GM21390 (cell line): ENCODE measurements at regions not wholly inside any gene's neighbourhood (a gene's known extent, or its start where the extent isn't known, plus 50 kb on each side); places are given as distances from the start of the nearest gene placed in this dataset.
"Not testable (repeated sequence)": the region's sequence is repeated elsewhere in the genome, so short reads cannot be mapped to it uniquely, and the experiment has no call there.

ENCODE experiments used
- ATAC-seq: cut with Tn5 transposase; IDR thresholded peaks from one replicate; pipeline ENCODE4 v1.9.1; 2021; ENCODE audit not compliant: unreplicated experiment

DNA sequence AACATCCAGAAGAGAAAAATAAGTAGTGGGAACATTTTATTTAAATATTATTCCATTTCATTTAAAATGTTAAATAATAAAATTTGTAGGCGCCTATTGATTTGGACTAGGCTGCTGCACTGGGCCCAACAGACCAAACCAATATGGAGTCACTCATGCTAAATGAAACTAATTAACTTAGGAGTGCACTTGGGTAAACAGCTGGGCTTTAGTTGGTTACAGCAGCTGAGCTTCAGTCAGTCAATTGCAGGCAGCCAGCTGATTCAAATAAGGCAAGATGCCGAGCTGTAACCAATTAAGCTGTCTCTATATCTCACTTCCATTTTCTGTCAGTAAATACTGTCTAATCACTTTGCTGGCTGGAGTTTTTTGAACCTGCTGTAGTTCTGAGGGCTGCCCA lies 102.1 kb upstream of the WDR11 start:
- ATAC-seq: no peak

GRCh38 chr10:120749856-120750566 lies 101.2 kb upstream of the WDR11 start:
- no peak for ATAC-seq

DNA sequence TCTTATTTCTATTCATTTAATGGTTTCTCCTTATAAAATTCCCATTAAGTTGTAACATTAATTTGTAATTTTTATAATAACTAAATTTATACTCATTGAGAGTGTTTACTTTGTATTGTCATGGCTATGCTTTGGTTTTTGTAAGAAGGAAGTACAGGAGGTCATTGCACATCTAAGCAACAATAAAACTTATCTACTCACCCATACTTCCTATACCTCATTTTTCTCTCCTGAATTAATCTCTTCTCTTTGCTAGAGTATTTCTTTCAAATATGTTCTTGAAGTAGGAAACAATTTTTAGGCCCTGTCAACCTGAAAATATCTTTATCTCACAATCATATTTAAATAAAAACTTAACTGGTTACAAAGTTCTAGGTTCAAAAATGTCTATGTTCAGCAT lies 95.4 kb upstream of the WDR11 start:
- ATAC-seq: no peak

- ATAC-seq: no peak
Measured at GRCh38 chr10:120760253-120760652, 90.9 kb upstream of the WDR11 start.

DNA sequence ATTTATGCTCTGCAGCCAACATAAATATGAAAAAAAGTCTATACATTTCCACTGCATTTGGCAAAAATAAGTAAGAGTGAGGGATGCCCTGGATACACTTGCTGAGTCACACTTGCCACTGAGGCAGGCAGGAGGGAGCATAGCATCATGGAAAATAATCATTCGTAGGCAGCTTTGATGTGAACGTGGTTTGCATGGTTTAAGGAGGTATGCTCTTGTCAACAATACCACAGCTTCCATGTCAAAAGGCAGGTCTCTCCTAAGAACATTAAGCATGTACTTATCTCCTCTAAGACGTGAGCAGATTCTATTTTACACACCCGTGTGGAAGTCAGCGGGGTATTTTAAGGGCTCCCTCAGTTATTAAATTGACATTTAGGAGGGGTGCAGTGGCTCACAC lies 89.2 kb upstream of the WDR11 start:
- ATAC-seq: no peak

GRCh38 chr10:120765226-120765803 lies 85.8 kb upstream of the WDR11 start:
- ATAC-seq: no peak

DNA sequence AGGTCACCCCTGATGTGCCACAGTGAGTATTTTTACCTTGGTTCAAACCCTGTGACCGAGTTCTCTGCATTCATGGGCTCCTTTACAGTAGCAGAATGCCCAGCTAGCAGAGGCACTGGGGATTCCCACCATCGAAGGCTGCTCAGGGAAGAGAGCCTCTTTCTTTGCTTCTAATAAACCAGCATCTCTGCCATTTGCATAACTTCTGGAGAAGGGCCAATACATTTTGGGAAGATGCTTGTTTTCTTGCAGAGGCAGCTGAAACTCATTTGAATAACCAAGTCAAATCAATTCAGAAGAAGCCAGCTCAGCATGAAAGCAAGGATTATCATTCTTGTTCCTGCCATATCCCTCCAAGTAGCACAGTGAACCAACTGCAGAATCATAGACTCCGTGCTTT lies 82.9 kb upstream of the WDR11 start:
- no peak for ATAC-seq

DNA sequence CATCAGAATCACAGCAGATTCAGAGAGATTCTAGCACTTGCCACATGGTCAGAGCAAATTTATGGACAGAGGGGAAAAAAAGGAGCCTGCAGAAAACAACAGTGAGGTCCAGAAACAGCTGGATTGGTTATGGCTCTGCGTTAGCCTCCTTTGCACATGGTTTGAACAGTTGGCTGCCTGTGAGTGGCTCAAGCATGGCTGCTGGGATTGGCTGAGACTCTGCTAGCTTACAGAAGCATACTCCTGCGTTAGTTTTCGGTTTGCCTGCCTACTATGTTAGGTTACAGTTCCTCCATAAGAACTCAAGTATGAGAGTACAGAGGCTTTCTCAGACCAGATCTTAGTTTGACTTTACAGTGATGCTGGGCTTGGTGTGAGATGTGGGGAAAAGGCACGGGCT lies 80.7 kb upstream of the WDR11 start:
- ATAC-seq: no peak

DNA sequence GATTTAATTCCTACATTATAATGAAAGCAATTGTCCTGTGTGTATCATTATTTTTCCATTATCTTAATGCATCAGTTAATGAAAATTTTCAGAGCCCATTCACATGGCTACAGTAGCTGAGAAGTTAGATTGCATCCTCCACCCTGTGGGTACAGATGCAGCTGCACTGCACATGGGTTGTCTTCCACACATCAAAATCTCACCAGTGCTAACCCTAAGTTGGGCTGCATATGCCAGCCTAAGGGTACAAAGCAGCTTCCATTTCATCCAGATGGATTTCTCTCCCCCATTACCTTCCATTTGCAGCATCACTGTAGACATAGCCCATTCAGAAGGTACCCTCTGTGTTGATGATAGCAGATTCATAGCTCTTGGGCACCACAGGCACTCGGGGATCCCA lies 74.7 kb upstream of the WDR11 start:
- no peak for ATAC-seq

GRCh38 chr10:120782336-120782735 lies 68.8 kb upstream of the WDR11 start:
- ATAC-seq: no peak

- no peak for ATAC-seq
Measured at GRCh38 chr10:120783098-120783497, 68.1 kb upstream of the WDR11 start.

DNA sequence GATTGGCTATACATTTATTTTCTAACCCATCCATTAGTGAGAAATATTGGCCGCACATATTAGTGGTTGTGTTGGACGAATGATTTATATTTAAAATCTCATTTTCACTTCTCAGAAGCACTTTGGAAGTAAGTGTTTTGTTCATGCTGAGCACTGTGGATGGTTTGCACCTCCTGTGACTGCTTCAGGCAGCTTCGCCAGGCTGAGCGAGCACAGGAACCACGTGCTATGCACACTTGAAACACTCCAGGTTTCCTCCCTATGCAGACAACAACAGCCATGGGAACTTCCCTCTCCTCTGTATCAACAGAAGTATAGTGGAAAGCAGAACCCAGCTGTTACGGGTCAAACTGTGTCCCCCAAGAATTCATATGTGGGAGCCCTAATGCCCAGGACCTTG lies 67.3 kb upstream of the WDR11 start:
- ATAC-seq: no peak

- no peak for ATAC-seq
Measured at GRCh38 chr10:120788771-120789170, 62.4 kb upstream of the WDR11 start.

- no peak for ATAC-seq
Measured at GRCh38 chr10:120789303-120790203, 61.6 kb upstream of the WDR11 start.

- no peak for ATAC-seq
Measured at GRCh38 chr10:120791316-120791715, 59.8 kb upstream of the WDR11 start.

DNA sequence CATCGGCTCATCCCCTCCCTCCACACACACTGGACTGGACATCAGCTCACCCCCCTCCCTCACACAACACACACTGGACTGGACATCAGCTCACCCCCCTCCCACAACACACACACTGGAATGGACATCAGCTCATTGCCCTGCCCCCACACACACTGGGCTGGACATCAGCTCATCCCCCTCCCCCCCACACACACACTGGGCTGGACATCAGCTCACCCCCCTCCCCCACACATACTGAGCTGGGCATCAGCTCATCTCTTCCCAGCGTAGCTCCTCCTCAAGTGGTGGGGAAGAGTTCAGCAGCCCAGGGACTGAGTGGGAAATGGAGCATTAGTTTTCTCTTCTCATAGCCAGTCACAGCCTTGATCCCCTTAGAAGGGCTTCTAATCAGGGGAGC lies 58.1 kb upstream of the WDR11 start:
- no peak for ATAC-seq

DNA sequence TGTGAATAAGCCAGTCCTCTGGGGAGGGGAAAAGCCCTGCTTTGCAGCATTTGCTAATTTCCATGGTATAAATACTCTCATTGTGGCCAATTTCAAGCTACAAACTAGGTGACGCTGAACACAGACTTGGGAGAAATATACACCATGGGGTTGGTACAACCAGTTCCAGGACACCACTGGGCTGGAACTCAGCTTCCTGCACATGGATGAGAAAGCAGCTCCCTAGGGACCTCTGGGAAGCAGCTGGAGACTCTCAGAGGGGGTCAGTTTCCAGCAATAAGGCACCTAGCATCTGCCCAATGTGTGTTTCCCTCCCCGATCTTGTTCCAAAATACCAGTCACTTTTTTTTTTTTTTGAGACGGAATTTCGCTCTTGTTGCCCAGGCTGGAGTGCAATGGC lies 56.8 kb upstream of the WDR11 start:
- no peak for ATAC-seq

DNA sequence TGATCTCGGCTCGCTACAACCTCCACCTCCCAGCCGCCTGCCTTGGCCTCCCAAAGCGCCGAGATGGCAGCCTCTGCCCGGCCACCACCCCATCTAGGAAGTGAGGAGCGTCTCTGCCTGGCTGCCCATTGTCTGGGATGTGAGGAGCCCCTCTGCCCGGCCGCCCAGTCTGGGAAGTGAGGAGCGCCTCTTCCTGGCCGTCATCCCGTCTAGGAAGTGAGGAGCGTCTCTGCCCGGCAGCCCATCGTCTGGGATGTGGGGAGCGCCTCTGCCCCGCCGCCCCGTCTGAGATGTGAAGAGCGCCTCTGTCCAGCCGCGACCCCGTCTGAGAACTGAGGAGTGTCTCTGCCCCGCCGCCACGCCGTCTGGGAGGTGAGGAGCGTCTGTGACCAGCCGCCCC lies 52.9 kb upstream of the WDR11 start:
- ATAC-seq: not testable (repeated sequence)

- ATAC-seq: no peak
Measured at GRCh38 chr10:120799849-120800248, 51.3 kb upstream of the WDR11 start.

- no peak for ATAC-seq
Measured at GRCh38 chr10:120800528-120801323, 50.4 kb upstream of the WDR11 start.
